ENCODE measurements at regions not wholly inside any gene's neighbourhood (a gene's known extent, or its start where the extent isn't known, plus 50 kb on each side); places are given as distances from the start of the nearest gene placed in this dataset.

DNA sequence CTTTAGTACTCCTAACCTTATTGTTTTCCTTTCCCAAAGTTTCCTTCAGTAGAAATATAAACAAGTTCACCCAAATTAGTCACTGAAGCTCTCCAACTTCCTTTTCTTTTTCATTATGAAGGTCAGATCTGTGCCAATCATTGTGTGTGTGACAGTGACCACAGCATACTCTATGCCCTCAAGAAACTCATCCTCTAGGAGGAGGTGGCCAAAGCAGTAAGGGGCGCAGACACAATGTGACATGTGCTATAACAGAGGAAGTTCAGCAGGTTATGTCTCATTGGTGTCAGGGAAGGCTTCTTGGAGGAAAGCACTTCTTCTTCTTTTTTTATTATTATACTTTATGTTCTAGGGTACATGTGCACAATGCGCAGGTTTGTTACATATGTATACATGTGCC lies 60.0 kb upstream of the PSME4 start:
- H3K36me3 ChIP-seq (replicated peaks in 1 of 2; ENCODE audit: control insufficient read depth in 1 of 2, insufficient read depth in 2 of 2, low read length in 2 of 2), result no peaks in the 10 kb centered on the region
- no peaks in the 10 kb centered on the region for H3K4me1 Mint-ChIP-seq
- no peaks in the 10 kb centered on the region for H3K4me1 ChIP-seq (ENCODE audit: control insufficient read depth in 1 of 2, insufficient read depth in 2 of 2, low read length in 2 of 2)
- no peak for DNase-seq
- H3K27ac ChIP-seq (ENCODE audit: low read depth in 1 of 2, low read length in 2 of 2), result no peak overlapping the region
- no peak overlapping the region for H3K4me2 ChIP-seq (replicated peaks; ENCODE audit: extremely low read depth, low read length, poor library complexity, severe bottlenecking)
- no peaks in the 10 kb centered on the region for H4K20me1 ChIP-seq (ENCODE audit: insufficient read depth, low read length)
- intact Hi-C loops (cut with micrococcal nuclease), result no loop called here
- H3K4me3 ChIP-seq (replicated peaks in 1 of 3; ENCODE audit: low read depth in 2 of 3, low read length in 3 of 3), result no peak overlapping the region
- H3K27me3 Mint-ChIP-seq (ENCODE audit: low read depth in 3 of 3), result peaks cover 0 to 5% (median 2%) of the 10 kb centered on the region in 3 donors
- peaks cover 1 to 12% (median 5%) of the 10 kb centered on the region in 7 donors for H3K9me3 Mint-ChIP-seq
- H3K9me3 ChIP-seq (replicated peaks in 1 of 2; ENCODE audit: control insufficient read depth in 1 of 2, insufficient read depth in 1 of 2, low read length in 2 of 2), result peaks cover 0 to 5% of the 10 kb centered on the region in 2 donors
- no peak overlapping the region for H3K9ac ChIP-seq (ENCODE audit: insufficient read depth, low read length, poor library complexity, severe bottlenecking)
- H2AFZ ChIP-seq (ENCODE audit: insufficient read depth, low read depth, low read length, poor library complexity, severe bottlenecking), result no peak overlapping the region
- H3K27ac Mint-ChIP-seq, result no peak overlapping the region
- no peak for TF ChIP-seq CTCF (IDR thresholded peaks at IDR 0.05)
- no CpG with 5 or more reads among the region's 2 CpGs for WGBS (ENCODE audit: insufficient coverage)
- no peak overlapping the region for H3K4me3 Mint-ChIP-seq
- H3K36me3 Mint-ChIP-seq, result no peaks in the 10 kb centered on the region
- no peaks in the 10 kb centered on the region for H3K27me3 ChIP-seq (ENCODE audit: control insufficient read depth in 2 of 2, insufficient read depth in 2 of 2, low read length in 2 of 2)
- no peaks in the 10 kb centered on the region for H3K79me2 ChIP-seq (ENCODE audit: insufficient read depth, low read length)

GRCh38 chr2:54030396-54030741 lies 59.6 kb upstream of the PSME4 start:
- Histone ChIP-seq H4K20me1 (ENCODE audit: insufficient read depth, low read length) (no peaks in the 10 kb centered on the region), H3K27me3 (ENCODE audit: control insufficient read depth in 2 of 2, insufficient read depth in 2 of 2, low read length in 2 of 2) (no peaks in the 10 kb centered on the region), H3K4me1 (ENCODE audit: control insufficient read depth in 1 of 2, insufficient read depth in 2 of 2, low read length in 2 of 2) (no peaks in the 10 kb centered on the region), H3K36me3 (replicated peaks in 1 of 2; ENCODE audit: control insufficient read depth in 1 of 2, insufficient read depth in 2 of 2, low read length in 2 of 2) (no peaks in the 10 kb centered on the region), H3K79me2 (ENCODE audit: insufficient read depth, low read length) (no peaks in the 10 kb centered on the region), H3K9ac (ENCODE audit: insufficient read depth, low read length, poor library complexity, severe bottlenecking) (no peak overlapping the region), H3K27ac (ENCODE audit: low read depth in 1 of 2, low read length in 2 of 2) (no peak overlapping the region), H3K4me3 (replicated peaks in 1 of 3; ENCODE audit: low read depth in 2 of 3, low read length in 3 of 3) (no peak overlapping the region), H3K4me2 (replicated peaks; ENCODE audit: extremely low read depth, low read length, poor library complexity, severe bottlenecking) (no peak overlapping the region), H3K9me3 (replicated peaks in 1 of 2; ENCODE audit: control insufficient read depth in 1 of 2, insufficient read depth in 1 of 2, low read length in 2 of 2) (peaks cover 0 to 5% of the 10 kb centered on the region in 2 donors), H2AFZ (ENCODE audit: insufficient read depth, low read depth, low read length, poor library complexity, severe bottlenecking) (no peak overlapping the region)
- 94% methylated on average over 5 of the region's 9 CpGs for WGBS (ENCODE audit: insufficient coverage)
- H3K4me1 Mint-ChIP-seq, result no peaks in the 10 kb centered on the region
- intact Hi-C loops (cut with micrococcal nuclease), result no loop called here
- TF ChIP-seq CTCF (IDR thresholded peaks at IDR 0.05), result no peak
- H3K27me3 Mint-ChIP-seq (ENCODE audit: low read depth in 3 of 3), result peaks cover 0 to 5% (median 2%) of the 10 kb centered on the region in 3 donors
- H3K36me3 Mint-ChIP-seq, result no peaks in the 10 kb centered on the region
- H3K4me3 Mint-ChIP-seq, result no peak overlapping the region
- no peak for DNase-seq
- H3K9me3 Mint-ChIP-seq, result peaks cover 1 to 12% (median 6%) of the 10 kb centered on the region in 7 donors
- H3K27ac Mint-ChIP-seq, result no peak overlapping the region

Data from CD14-positive monocyte (primary cell).